Natural killer cell (primary cell): ENCODE measurements at regions not wholly inside any gene's neighbourhood (a gene's known extent, or its start where the extent isn't known, plus 50 kb on each side); places are given as distances from the start of the nearest gene placed in this dataset.

Experiments
- ATAC-seq, 3 donors: fragments of 150-1000 bp in 2 of 3; fragments of 200-7000 bp in 1 of 3; cut with Tn5 transposase; 1 replicate in 1 of 3; 2 replicates in 2 of 3; pipeline ENCODE4 v1.10.0; 2021; ENCODE audit warnings: mild to moderate bottlenecking in 2 of 3, moderate library complexity in 2 of 3
- DNase-seq, 2 donors: peaks; one replicate each; pipeline versions ENCODE4 v3.0.0 to v3.0.0-alpha.2; 2013 to 2021; ENCODE audit warnings: mixed read lengths in 1 of 2
- H3K27ac ChIP-seq: one replicate; pipeline ENCODE4 v1.5.1; 2013; ENCODE audit warnings: mild to moderate bottlenecking, low read length
- H3K27me3 ChIP-seq: one replicate; pipeline ENCODE4 v1.6.1; 2013; ENCODE audit warnings: low read length; ENCODE audit not compliant: control insufficient read depth, insufficient read depth
- H3K36me3 ChIP-seq: one replicate; pipeline ENCODE4 v1.6.1; 2013; ENCODE audit warnings: low read length; ENCODE audit not compliant: control insufficient read depth, insufficient read depth
- H3K4me1 ChIP-seq: one replicate; pipeline ENCODE4 v1.6.1; 2013; ENCODE audit warnings: low read length; ENCODE audit not compliant: control insufficient read depth, insufficient read depth
- H3K4me3 ChIP-seq: one replicate; pipeline ENCODE4 v1.5.1; 2013; ENCODE audit warnings: low read length
- H3K9me3 ChIP-seq: one replicate; pipeline ENCODE4 v1.6.1; 2013; ENCODE audit warnings: low read length; ENCODE audit not compliant: control insufficient read depth, insufficient read depth
- H3K27ac Mint-ChIP-seq, 2 donors: one replicate each; pipeline ENCODE4 v1.8.0; 2022; ENCODE audit warnings: mild to moderate bottlenecking in 2 of 2, mixed read lengths in 2 of 2, moderate library complexity in 1 of 2
- H3K27me3 Mint-ChIP-seq, 2 donors: one replicate each; pipeline ENCODE4 v1.8.0; 2022; ENCODE audit warnings: low read depth in 2 of 2, mixed read lengths in 2 of 2
- H3K36me3 Mint-ChIP-seq: one replicate; pipeline ENCODE4 v1.8.0; 2022; ENCODE audit warnings: mixed read lengths
- H3K4me1 Mint-ChIP-seq, 2 donors: one replicate each; pipeline ENCODE4 v1.8.0; 2022; ENCODE audit warnings: mixed read lengths in 2 of 2
- H3K4me3 Mint-ChIP-seq: one replicate; pipeline ENCODE4 v1.8.0; 2022; ENCODE audit warnings: mild to moderate bottlenecking, moderate library complexity, mixed read lengths
- H3K9me3 Mint-ChIP-seq, 2 donors: one replicate each; pipeline ENCODE4 v1.8.0; 2022; ENCODE audit warnings: mixed read lengths in 2 of 2
- WGBS: methylation state at CpG from one replicate; pipeline ENCODE4 v1.1.7; 2013; ENCODE audit warnings: missing lambda C conversion rate; ENCODE audit not compliant: insufficient coverage; 5-methylcytosine and 5-hydroxymethylcytosine counted together
- intact Hi-C: fragments of 100-400 bp; cut with micrococcal nuclease; formaldehyde crosslinking; loops from one replicate; pipeline ENCODE4 v1.14.2; 2022
- TF ChIP-seq, protein P1 (sequence below): fragments of 200-600 bp; IDR thresholded peaks from one replicate; pipeline ENCODE4 v1.8.0; 2022; ENCODE audit warnings: antibody characterized with exemption

GRCh38 chr11:129732941-129733340, 82.7 kb upstream of the TMEM45B start:
- Mint-ChIP-seq H3K4me1 (no peaks in the 10 kb centered on the region), H3K27me3 (peaks cover 7 to 27% of the 10 kb centered on the region in 2 donors), H3K27ac (no peak overlapping the region), H3K4me3 (no peak overlapping the region), H3K36me3 (no peaks in the 10 kb centered on the region), H3K9me3 (no peaks in the 10 kb centered on the region)
- no peak overlapping the region for H3K4me3 ChIP-seq
- no peaks in the 10 kb centered on the region for H3K9me3 ChIP-seq
- intact Hi-C loops, result no loop called here
- TF ChIP-seq, protein P1, sequence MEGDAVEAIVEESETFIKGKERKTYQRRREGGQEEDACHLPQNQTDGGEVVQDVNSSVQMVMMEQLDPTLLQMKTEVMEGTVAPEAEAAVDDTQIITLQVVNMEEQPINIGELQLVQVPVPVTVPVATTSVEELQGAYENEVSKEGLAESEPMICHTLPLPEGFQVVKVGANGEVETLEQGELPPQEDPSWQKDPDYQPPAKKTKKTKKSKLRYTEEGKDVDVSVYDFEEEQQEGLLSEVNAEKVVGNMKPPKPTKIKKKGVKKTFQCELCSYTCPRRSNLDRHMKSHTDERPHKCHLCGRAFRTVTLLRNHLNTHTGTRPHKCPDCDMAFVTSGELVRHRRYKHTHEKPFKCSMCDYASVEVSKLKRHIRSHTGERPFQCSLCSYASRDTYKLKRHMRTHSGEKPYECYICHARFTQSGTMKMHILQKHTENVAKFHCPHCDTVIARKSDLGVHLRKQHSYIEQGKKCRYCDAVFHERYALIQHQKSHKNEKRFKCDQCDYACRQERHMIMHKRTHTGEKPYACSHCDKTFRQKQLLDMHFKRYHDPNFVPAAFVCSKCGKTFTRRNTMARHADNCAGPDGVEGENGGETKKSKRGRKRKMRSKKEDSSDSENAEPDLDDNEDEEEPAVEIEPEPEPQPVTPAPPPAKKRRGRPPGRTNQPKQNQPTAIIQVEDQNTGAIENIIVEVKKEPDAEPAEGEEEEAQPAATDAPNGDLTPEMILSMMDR, result no peak
- DNase-seq, result no peak
- H3K36me3 ChIP-seq, result no peaks in the 10 kb centered on the region
- H3K27me3 ChIP-seq, result no peaks in the 10 kb centered on the region
- 89% methylated on average over 4 of the region's 4 CpGs for WGBS
- no peak overlapping the region for H3K27ac ChIP-seq
- H3K4me1 ChIP-seq, result no peaks in the 10 kb centered on the region
- ATAC-seq, result no peak

GRCh38 chr11:129733384-129733783, 82.3 kb upstream of the TMEM45B start:
- intact Hi-C loops, result no loop called here
- Histone ChIP-seq H3K9me3 (no peaks in the 10 kb centered on the region), H3K27me3 (no peaks in the 10 kb centered on the region), H3K27ac (no peak overlapping the region), H3K36me3 (no peaks in the 10 kb centered on the region), H3K4me3 (no peak overlapping the region), H3K4me1 (no peaks in the 10 kb centered on the region)
- ATAC-seq (no peak), DNase-seq (no peak)
- no peaks in the 10 kb centered on the region for H3K9me3 Mint-ChIP-seq
- peaks cover 7 to 31% of the 10 kb centered on the region in 2 donors for H3K27me3 Mint-ChIP-seq
- no peaks in the 10 kb centered on the region for H3K36me3 Mint-ChIP-seq
- WGBS, result 93% methylated on average over 9 of the region's 9 CpGs
- TF ChIP-seq, protein P1, result no peak
- H3K4me3 Mint-ChIP-seq, result no peak overlapping the region
- no peaks in the 10 kb centered on the region for H3K4me1 Mint-ChIP-seq
- H3K27ac Mint-ChIP-seq, result no peak overlapping the region

DNA sequence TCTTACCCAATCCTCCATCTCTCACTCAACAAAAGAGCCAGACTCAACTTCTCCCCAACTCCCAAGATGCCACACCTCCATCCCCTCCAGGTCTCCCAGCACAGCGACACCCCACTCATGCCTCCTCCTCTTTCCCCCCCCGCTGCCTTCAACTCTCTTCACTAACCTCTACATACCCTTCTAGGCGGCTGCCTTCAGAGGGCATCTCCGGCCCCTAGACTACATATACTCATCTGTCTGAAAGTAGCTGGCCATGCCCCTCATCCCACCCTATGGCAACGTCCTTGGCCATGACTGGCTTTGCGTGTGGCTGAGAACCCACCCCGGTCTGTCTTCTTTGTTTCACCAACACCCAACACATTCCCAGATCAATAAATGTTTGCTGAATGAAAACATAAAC, 81.7 kb upstream of the TMEM45B start:
- 73% methylated on average over 7 of the region's 7 CpGs for WGBS
- no peaks in the 10 kb centered on the region for H3K9me3 Mint-ChIP-seq

DNA sequence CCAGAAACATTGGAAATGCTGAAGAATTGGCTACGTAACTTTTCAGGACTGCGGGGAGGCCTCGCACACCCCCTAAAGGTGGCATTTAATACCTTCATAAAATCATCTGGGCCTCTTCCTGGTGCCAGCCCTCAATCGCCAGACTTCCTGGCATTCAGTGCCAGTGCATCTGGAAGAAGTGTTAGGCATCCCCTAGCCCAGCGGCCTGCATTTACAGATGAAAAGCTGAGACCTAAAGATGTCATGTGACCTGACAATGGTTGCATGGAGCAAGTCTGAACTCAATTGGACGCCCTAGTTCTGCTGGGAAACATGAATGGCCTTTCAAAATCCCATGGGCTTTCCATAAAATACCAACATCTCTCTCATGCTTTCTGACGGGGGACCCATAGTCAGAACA, 81.0 kb upstream of the TMEM45B start:
- Mint-ChIP-seq H3K27ac (no peak overlapping the region), H3K27me3 (peaks cover 7 to 34% of the 10 kb centered on the region in 2 donors), H3K36me3 (no peaks in the 10 kb centered on the region), H3K4me1 (no peaks in the 10 kb centered on the region), H3K4me3 (no peak overlapping the region), H3K9me3 (no peaks in the 10 kb centered on the region)
- H3K4me1 ChIP-seq, result no peaks in the 10 kb centered on the region
- TF ChIP-seq, protein P1, result no peak
- H3K4me3 ChIP-seq, result no peak overlapping the region
- 84% methylated on average over 6 of the region's 7 CpGs for WGBS
- H3K27ac ChIP-seq, result no peak overlapping the region
- DNase-seq (no peak), ATAC-seq (no peak)
- intact Hi-C loops, result no loop called here
- H3K27me3 ChIP-seq, result no peaks in the 10 kb centered on the region
- no peaks in the 10 kb centered on the region for H3K36me3 ChIP-seq
- no peaks in the 10 kb centered on the region for H3K9me3 ChIP-seq

More for the DNA sequence above, 81.7 kb upstream of the TMEM45B start:
- no peak overlapping the region for H3K4me3 ChIP-seq
- no peak overlapping the region for H3K27ac ChIP-seq
- Mint-ChIP-seq H3K36me3 (no peaks in the 10 kb centered on the region), H3K4me1 (no peaks in the 10 kb centered on the region), H3K4me3 (no peak overlapping the region), H3K27ac (no peak overlapping the region), H3K27me3 (peaks cover 7 to 34% of the 10 kb centered on the region in 2 donors)
- H3K36me3 ChIP-seq, result no peaks in the 10 kb centered on the region
- intact Hi-C loops, result no loop called here
- no peaks in the 10 kb centered on the region for H3K9me3 ChIP-seq
- TF ChIP-seq, protein P1, result no peak
- ATAC-seq (no peak), DNase-seq (no peak)
- H3K4me1 ChIP-seq, result no peaks in the 10 kb centered on the region
- no peaks in the 10 kb centered on the region for H3K27me3 ChIP-seq
